ENCODE measurements at regions not wholly inside any gene's neighbourhood (a gene's known extent, or its start where the extent isn't known, plus 50 kb on each side); places are given as distances from the start of the nearest gene placed in this dataset.

DNA sequence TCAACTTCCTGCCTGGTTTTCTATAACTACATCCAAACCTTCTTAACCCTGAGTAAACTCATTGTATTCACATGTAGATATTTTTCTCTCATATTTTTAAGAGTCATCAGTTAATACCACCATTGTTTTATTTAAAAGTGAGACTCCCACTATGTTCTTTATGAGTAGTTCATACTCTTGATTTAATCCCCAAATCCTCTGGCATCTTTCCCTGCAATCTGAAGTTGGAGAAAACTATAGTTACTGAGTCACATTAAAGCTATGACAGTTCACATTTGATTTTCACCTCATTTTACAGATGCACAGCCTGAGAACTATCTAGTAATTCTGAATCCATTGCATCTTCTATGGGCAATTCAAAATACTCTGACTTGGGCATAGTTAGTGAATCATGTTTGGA, 1358.7 kb upstream of the NRXN1 start:
- TF ChIP-seq EZH2phosphoT487 (IDR thresholded peaks at IDR 0.05; ENCODE audit: insufficient read depth, low read depth), result no peak
- no peak for TF ChIP-seq EZH2 (IDR thresholded peaks at IDR 0.05; ENCODE audit: insufficient read depth, poor library complexity, severe bottlenecking)

All from GM23248 (cell line).